ENCODE measurements at regions not wholly inside any gene's neighbourhood (a gene's known extent, or its start where the extent isn't known, plus 50 kb on each side); places are given as distances from the start of the nearest gene placed in this dataset.

DNA sequence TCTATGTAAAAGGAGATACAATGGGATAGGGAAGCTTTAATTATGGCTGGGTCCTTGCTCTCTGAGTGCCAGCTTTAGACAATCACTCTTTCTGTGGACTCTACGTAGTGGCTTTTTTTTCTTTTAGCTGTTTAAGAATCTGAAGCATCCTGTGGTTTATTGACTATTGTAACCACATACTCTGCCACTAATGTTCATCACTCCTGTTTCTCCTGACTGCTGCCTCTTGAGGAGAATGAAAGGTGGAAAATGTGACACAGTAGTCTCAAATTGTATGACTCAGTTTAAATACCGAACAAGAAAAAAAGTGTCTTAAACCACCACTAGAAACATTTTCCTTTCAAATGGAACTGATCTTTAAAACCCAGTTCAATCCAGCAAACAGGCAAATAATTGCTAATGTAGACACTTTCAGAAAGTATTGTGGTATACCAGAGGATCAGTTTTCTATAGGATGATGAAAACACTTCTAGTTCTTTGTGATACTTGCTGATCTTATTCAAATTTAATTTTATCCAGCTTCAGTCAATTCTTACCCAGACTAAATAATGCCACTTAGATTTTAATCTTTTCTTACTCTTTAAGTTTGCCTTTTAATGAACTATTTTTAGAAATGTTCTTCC is 302.7 kb upstream of the PMFBP1 start:
- TF ChIP-seq, protein P1, sequence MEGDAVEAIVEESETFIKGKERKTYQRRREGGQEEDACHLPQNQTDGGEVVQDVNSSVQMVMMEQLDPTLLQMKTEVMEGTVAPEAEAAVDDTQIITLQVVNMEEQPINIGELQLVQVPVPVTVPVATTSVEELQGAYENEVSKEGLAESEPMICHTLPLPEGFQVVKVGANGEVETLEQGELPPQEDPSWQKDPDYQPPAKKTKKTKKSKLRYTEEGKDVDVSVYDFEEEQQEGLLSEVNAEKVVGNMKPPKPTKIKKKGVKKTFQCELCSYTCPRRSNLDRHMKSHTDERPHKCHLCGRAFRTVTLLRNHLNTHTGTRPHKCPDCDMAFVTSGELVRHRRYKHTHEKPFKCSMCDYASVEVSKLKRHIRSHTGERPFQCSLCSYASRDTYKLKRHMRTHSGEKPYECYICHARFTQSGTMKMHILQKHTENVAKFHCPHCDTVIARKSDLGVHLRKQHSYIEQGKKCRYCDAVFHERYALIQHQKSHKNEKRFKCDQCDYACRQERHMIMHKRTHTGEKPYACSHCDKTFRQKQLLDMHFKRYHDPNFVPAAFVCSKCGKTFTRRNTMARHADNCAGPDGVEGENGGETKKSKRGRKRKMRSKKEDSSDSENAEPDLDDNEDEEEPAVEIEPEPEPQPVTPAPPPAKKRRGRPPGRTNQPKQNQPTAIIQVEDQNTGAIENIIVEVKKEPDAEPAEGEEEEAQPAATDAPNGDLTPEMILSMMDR (IDR thresholded peaks at IDR 0.05; ENCODE audit: control extremely low read depth in 1 of 3, insufficient read depth in 1 of 3, low read depth in 1 of 3, low read length in 3 of 3): no peak
- TF ChIP-seq EZH2 (IDR thresholded peaks at IDR 0.05; ENCODE audit: low read depth, low read length, severe bottlenecking): no peak
- TF ChIP-seq, protein P2, sequence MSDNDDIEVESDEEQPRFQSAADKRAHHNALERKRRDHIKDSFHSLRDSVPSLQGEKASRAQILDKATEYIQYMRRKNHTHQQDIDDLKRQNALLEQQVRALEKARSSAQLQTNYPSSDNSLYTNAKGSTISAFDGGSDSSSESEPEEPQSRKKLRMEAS (IDR thresholded peaks at IDR 0.05): no peak
- TF ChIP-seq ZNF274 (IDR thresholded peaks at IDR 0.05; ENCODE audit: borderline replicate concordance, extremely low read depth, low read length): no peak
